ENCODE measurements at regions not wholly inside any gene's neighbourhood (a gene's known extent, or its start where the extent isn't known, plus 50 kb on each side); places are given as distances from the start of the nearest gene placed in this dataset.

DNA sequence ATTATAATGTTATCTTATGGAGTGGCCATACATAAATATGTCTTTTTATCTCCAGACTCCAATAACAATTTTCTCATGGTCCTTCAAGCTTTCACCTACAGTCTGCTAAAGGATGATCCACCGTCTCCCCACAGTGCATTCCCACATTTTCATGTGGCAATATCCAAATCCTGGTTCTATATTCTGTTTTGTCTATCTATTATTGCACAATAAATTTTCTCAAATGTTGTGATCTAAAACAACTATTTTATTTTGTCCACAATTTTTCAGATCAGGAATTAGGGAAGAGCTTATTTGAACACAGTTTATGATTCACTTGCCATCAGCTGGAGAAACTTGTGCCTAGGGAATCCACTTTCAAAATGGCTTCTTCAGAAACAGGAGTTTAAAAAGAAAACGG, 614.4 kb upstream of the TMEFF2 start:
- TF ChIP-seq, protein P1, sequence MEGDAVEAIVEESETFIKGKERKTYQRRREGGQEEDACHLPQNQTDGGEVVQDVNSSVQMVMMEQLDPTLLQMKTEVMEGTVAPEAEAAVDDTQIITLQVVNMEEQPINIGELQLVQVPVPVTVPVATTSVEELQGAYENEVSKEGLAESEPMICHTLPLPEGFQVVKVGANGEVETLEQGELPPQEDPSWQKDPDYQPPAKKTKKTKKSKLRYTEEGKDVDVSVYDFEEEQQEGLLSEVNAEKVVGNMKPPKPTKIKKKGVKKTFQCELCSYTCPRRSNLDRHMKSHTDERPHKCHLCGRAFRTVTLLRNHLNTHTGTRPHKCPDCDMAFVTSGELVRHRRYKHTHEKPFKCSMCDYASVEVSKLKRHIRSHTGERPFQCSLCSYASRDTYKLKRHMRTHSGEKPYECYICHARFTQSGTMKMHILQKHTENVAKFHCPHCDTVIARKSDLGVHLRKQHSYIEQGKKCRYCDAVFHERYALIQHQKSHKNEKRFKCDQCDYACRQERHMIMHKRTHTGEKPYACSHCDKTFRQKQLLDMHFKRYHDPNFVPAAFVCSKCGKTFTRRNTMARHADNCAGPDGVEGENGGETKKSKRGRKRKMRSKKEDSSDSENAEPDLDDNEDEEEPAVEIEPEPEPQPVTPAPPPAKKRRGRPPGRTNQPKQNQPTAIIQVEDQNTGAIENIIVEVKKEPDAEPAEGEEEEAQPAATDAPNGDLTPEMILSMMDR (tag by site-specific recombination; IDR thresholded peaks at IDR 0.05), result no peak
- no peak for TF ChIP-seq ZNF561 (tag by site-specific recombination; IDR thresholded peaks at IDR 0.05; ENCODE audit: borderline replicate concordance)
- no peak for TF ChIP-seq ZNF354C (tag by site-specific recombination; IDR thresholded peaks at IDR 0.05; ENCODE audit: borderline replicate concordance, low read depth)
- no peak for TF ChIP-seq SP7 (tag by site-specific recombination; IDR thresholded peaks at IDR 0.05)
- TF ChIP-seq, protein P2, sequence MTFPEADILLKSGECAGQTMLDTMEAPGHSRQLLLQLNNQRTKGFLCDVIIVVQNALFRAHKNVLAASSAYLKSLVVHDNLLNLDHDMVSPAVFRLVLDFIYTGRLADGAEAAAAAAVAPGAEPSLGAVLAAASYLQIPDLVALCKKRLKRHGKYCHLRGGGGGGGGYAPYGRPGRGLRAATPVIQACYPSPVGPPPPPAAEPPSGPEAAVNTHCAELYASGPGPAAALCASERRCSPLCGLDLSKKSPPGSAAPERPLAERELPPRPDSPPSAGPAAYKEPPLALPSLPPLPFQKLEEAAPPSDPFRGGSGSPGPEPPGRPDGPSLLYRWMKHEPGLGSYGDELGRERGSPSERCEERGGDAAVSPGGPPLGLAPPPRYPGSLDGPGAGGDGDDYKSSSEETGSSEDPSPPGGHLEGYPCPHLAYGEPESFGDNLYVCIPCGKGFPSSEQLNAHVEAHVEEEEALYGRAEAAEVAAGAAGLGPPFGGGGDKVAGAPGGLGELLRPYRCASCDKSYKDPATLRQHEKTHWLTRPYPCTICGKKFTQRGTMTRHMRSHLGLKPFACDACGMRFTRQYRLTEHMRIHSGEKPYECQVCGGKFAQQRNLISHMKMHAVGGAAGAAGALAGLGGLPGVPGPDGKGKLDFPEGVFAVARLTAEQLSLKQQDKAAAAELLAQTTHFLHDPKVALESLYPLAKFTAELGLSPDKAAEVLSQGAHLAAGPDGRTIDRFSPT (tag by site-specific recombination; IDR thresholded peaks at IDR 0.05), result no peak
- no peak for TF ChIP-seq YY1 (tag by site-specific recombination; IDR thresholded peaks at IDR 0.05)
